ENCODE measurements at regions not wholly inside any gene's neighbourhood (a gene's known extent, or its start where the extent isn't known, plus 50 kb on each side); places are given as distances from the start of the nearest gene placed in this dataset.

DNA sequence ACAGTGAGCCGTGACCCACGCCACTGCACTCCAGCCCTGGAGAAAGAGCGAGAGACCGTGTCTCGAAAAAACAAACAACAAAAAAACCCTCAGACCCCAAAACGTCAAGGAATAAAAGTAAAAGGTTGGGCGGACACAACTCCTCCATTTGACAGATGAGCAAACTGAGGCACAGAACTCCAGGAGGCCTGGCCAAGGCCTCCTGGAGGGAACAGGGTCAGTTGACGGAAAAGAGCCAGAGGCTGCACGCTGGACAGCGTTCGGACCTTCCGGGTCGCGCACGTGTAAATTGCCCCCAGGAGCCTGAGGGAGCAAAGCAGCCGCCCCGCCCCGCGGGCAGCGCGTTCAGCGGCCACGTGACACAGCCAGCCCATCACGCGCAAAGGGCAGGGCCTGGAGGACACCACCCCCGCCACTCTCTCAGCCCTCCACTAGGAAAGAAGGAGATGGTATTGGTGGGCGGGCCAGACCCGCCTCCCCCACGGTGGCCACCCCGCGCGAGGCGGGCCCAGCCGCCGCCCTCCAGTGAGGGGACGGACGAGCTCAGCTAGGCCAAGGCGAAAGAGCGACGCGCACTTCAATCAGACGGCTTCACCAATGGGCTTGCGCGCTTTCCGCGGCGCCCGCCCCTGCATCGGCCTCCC, 81.5 kb downstream of the PTPDC1 start:
- Histone ChIP-seq H3K9me3 (no peaks in the 10 kb centered on the region), H3K4me1 (peaks cover 19 to 24% of the 10 kb centered on the region in 2 donors), H3K4me3 (replicated peaks in 1 of 3) (peak overlapping the region in 2 of 3 donors; percentile 84 to 91), H3K27ac (peak overlapping the region; percentile 99 to 100 (median 100)), H3K36me3 (no peaks in the 10 kb centered on the region), H3K27me3 (no peaks in the 10 kb centered on the region)
- TF ChIP-seq, protein P1, sequence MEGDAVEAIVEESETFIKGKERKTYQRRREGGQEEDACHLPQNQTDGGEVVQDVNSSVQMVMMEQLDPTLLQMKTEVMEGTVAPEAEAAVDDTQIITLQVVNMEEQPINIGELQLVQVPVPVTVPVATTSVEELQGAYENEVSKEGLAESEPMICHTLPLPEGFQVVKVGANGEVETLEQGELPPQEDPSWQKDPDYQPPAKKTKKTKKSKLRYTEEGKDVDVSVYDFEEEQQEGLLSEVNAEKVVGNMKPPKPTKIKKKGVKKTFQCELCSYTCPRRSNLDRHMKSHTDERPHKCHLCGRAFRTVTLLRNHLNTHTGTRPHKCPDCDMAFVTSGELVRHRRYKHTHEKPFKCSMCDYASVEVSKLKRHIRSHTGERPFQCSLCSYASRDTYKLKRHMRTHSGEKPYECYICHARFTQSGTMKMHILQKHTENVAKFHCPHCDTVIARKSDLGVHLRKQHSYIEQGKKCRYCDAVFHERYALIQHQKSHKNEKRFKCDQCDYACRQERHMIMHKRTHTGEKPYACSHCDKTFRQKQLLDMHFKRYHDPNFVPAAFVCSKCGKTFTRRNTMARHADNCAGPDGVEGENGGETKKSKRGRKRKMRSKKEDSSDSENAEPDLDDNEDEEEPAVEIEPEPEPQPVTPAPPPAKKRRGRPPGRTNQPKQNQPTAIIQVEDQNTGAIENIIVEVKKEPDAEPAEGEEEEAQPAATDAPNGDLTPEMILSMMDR (IDR thresholded peaks at IDR 0.05) = no peak
- TF ChIP-seq POLR2A (IDR thresholded peaks at IDR 0.05) = no peak
- intact Hi-C loops (cut with DNase I) = no loop called here
- WGBS, 2 donors = 9 to 23% methylated on average over 15 to 42 of the region's 49 CpGs
- DNase-seq = peak; percentile 99

DNA sequence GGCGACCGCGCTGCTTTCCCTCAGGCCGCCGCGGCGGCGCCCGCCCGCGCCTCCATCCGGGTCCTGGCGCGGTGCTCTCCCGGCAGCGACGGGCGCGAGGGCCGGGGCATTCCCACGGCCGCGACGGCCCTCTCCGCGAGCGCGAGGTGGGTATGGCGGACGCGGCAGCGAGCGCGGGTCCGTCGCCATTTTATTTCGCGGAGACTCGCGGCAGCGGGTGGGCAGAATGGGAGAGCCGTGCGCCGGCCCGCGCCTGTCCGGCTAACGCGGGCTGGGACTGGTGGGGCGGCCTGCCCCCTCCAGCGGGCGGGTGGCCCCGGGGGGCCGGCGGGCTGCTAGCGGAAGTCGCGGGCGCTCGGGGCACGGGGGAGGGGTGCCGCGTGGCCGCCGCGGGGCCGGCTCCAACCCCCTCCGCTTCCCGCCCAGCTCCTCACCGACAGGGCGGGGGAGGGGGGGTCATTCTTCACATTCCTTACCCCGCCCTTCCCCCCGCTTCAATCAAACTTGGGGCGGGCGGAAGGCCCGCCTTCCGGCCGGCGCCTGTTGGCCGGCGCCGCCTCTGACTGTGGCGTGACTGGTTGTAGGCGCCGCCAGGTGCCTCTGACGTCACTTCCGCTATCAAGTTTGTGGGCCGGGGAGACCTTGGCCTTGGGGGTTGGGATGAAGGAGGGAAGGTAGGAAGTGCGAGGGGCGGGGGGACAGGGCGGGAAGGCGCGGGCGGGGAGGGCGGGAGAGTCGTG, 82.1 kb downstream of the PTPDC1 start:
- H3K27ac ChIP-seq = peak overlapping the region; percentile 99 to 100 (median 100)
- H3K4me3 ChIP-seq (replicated peaks in 1 of 3) = peak overlapping the region; percentile 84 to 98 (median 91)
- peak; percentile 99 for TF ChIP-seq POLR2A (IDR thresholded peaks at IDR 0.05)
- TF ChIP-seq, protein P1 (IDR thresholded peaks at IDR 0.05) = peak in 3 of 6 experiments; percentile 33 to 43 (median 37)
- WGBS, 2 donors = 0% methylated on average over 17 of the region's 96 CpGs; no CpG with 5 or more reads in 1 of the 2 donors
- H3K9me3 ChIP-seq = no peaks in the 10 kb centered on the region
- DNase-seq = peak; percentile 99
- intact Hi-C loops (cut with DNase I) = no loop called here
- peaks cover 25 to 31% of the 10 kb centered on the region in 2 donors for H3K4me1 ChIP-seq
- H3K27me3 ChIP-seq = no peaks in the 10 kb centered on the region
- no peaks in the 10 kb centered on the region for H3K36me3 ChIP-seq

DNA sequence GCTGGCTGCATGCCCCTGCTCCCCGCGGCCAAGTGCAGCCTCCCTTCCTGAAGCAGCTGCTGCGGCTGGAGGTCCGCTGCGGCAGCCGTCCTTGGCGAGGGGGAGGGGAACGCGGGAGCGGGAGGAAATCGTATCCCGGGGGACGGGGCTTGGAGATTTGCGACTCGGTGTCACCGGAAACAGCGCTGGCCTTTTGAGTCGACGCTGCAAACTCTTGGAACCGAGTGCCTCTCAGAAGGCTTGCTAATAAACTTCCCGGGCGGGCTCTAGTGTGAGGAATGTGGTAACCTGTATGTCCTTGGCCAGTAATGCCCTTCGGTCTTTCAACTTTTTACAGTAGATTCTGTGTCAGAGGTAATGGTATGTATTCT, 82.7 kb downstream of the PTPDC1 start:
- Histone ChIP-seq H3K27ac (peak overlapping the region; percentile 99 to 100 (median 100)), H3K9me3 (no peaks in the 10 kb centered on the region), H3K27me3 (no peaks in the 10 kb centered on the region), H3K4me3 (replicated peaks in 1 of 3) (peak overlapping the region; percentile 65 to 84 (median 70)), H3K4me1 (peaks cover 30 to 36% of the 10 kb centered on the region in 2 donors), H3K36me3 (no peaks in the 10 kb centered on the region)
- intact Hi-C loops (cut with DNase I) = no loop called here
- WGBS, 2 donors = 0 to 1% methylated on average over 21 to 23 of the region's 23 CpGs
- DNase-seq = no peak
- TF ChIP-seq, protein P1 (IDR thresholded peaks at IDR 0.05) = peak in 2 of 6 experiments; percentile 3 to 10
- TF ChIP-seq POLR2A (IDR thresholded peaks at IDR 0.05) = peak in 1 of 2 donors; percentile 65

DNA sequence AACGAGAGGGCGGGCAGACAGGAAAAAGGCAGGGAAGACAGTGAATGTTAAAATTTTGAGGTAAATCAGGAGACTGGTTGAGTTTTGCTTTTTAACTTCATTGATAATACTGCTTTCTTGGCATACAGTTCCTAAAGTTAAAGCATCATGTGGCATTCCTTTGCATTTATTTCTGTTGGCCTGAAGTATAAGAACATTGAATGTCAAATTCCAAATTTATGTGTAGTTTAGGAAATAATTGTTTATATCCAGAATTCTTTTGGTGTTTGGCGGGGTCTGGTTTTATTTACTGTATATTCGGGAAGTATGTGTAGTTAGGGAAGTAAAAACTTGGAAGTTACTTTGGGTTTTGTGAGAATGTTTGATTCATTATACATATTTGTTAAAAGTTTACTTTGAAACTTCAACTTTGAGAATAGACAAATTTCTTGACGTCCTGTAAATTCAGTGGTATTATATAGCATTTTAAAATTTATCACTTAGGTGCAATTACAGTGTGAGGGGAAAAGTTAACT, 83.2 kb downstream of the PTPDC1 start:
- H3K27me3 ChIP-seq = no peaks in the 10 kb centered on the region
- peak overlapping the region; percentile 65 to 84 (median 70) for H3K4me3 ChIP-seq (replicated peaks in 1 of 3)
- intact Hi-C loops (cut with DNase I) = no loop called here
- no peak for TF ChIP-seq POLR2A (IDR thresholded peaks at IDR 0.05)
- TF ChIP-seq, protein P1 (IDR thresholded peaks at IDR 0.05) = peak in 1 of 6 experiments; percentile 2
- no peaks in the 10 kb centered on the region for H3K36me3 ChIP-seq
- H3K4me1 ChIP-seq = peaks cover 33 to 40% of the 10 kb centered on the region in 2 donors
- H3K27ac ChIP-seq = peak overlapping the region; percentile 99 to 100 (median 100)
- 0 to 3% methylated on average over 5 of the region's 5 CpGs for WGBS, 2 donors
- no peaks in the 10 kb centered on the region for H3K9me3 ChIP-seq
- DNase-seq = no peak
